Neural cell (in vitro differentiated cells): ENCODE measurements at regions not wholly inside any gene's neighbourhood (a gene's known extent, or its start where the extent isn't known, plus 50 kb on each side); places are given as distances from the start of the nearest gene placed in this dataset.

ENCODE experiments used
- CTCF ChIP-seq: fragments of 450-650 bp; IDR thresholded peaks from 2 replicates; pipeline ENCODE4 v1.5.1; 2014; ENCODE audit warnings: antibody characterized with exemption, mild to moderate bottlenecking, moderate library complexity; ENCODE audit not compliant: poor library complexity, severe bottlenecking
- POLR2AphosphoS5 ChIP-seq: IDR thresholded peaks from 2 replicates; pipeline ENCODE4 v1.6.1; 2012
- REST ChIP-seq: IDR thresholded peaks from 2 replicates; pipeline ENCODE4 v1.6.1; 2012; ENCODE audit warnings: borderline replicate concordance

- no peak for TF ChIP-seq CTCF
- no peak for TF ChIP-seq REST
- TF ChIP-seq POLR2AphosphoS5: no peak
Measured at GRCh38 chr5:4244306-4244705, 648.7 kb downstream of the IRX1 start.
